Hepatocyte (in vitro differentiated cells): ENCODE measurements at regions not wholly inside any gene's neighbourhood (a gene's known extent, or its start where the extent isn't known, plus 50 kb on each side); places are given as distances from the start of the nearest gene placed in this dataset.

Experiments
- DNase-seq: peaks from one replicate; pipeline ENCODE4 v3.0.0-alpha.2; 2016; ENCODE audit warnings: low spot score
- H2AFZ ChIP-seq: fragments of 200-600 bp; sonication (generic); 2 replicates; pipeline ENCODE4 v1.6.0; 2016; ENCODE audit warnings: antibody characterized with exemption, mild to moderate bottlenecking
- H3K27ac ChIP-seq: fragments of 200-600 bp; sonication (generic); 2 replicates; pipeline ENCODE4 v1.5.1; 2016; ENCODE audit warnings: mild to moderate bottlenecking
- H3K27me3 ChIP-seq: fragments of 200-600 bp; sonication (generic); 2 replicates; pipeline ENCODE4 v1.6.1; 2016
- H3K36me3 ChIP-seq: fragments of 200-600 bp; sonication (generic); replicated peaks from 2 replicates; pipeline ENCODE4 v1.5.1; 2016; ENCODE audit warnings: low read depth; ENCODE audit not compliant: insufficient read depth
- H3K4me1 ChIP-seq: fragments of 200-600 bp; sonication (generic); 2 replicates; pipeline ENCODE4 v1.5.1; 2016; ENCODE audit warnings: mild to moderate bottlenecking, moderate library complexity; ENCODE audit not compliant: insufficient read depth
- H3K4me2 ChIP-seq: fragments of 200-600 bp; sonication (generic); 2 replicates; pipeline ENCODE4 v1.6.0; 2016
- H3K4me3 ChIP-seq: fragments of 200-600 bp; sonication (generic); 2 replicates; pipeline ENCODE4 v1.5.1; 2016; ENCODE audit warnings: mild to moderate bottlenecking
- H3K79me2 ChIP-seq: fragments of 200-600 bp; sonication (generic); 2 replicates; pipeline ENCODE4 v1.6.0; 2017; ENCODE audit warnings: mild to moderate bottlenecking
- H3K9me2 ChIP-seq: fragments of 200-600 bp; sonication (generic); replicated peaks from 2 replicates; pipeline ENCODE4 v1.6.0; 2017; ENCODE audit warnings: mild to moderate bottlenecking; ENCODE audit not compliant: insufficient read depth
- H3K9me3 ChIP-seq: fragments of 200-600 bp; sonication (generic); 2 replicates; pipeline ENCODE4 v1.5.1; 2016; ENCODE audit warnings: low read depth, mild to moderate bottlenecking
- H4K20me1 ChIP-seq: fragments of 200-600 bp; sonication (generic); 2 replicates; pipeline ENCODE4 v1.6.0; 2016; ENCODE audit warnings: mild to moderate bottlenecking; ENCODE audit not compliant: insufficient read depth, poor library complexity, severe bottlenecking
- EZH2 ChIP-seq: fragments of 200-600 bp; sonication (generic); IDR thresholded peaks from 2 replicates; pipeline ENCODE4 v1.6.1; 2016; ENCODE audit warnings: antibody characterized with exemption, mild to moderate bottlenecking, borderline replicate concordance
- EZH2phosphoT487 ChIP-seq: fragments of 200-600 bp; sonication (generic); IDR thresholded peaks from one replicate; pipeline ENCODE4 v1.6.1; 2018; ENCODE audit warnings: antibody characterized with exemption, mild to moderate bottlenecking, low read depth, moderate library complexity; ENCODE audit not compliant: unreplicated experiment, severe bottlenecking
- WGBS: methylation state at CpG from one replicate; pipeline ENCODE4 v1.1.6; 2016; ENCODE audit warnings: low lambda C conversion rate; ENCODE audit errors: missing lambda C conversion rate; 5-methylcytosine and 5-hydroxymethylcytosine counted together
- TF ChIP-seq, protein P1 (sequence below): fragments of 200-600 bp; sonication (generic); IDR thresholded peaks from 2 replicates; pipeline ENCODE4 v1.5.1; 2016; ENCODE audit warnings: antibody characterized with exemption, mild to moderate bottlenecking; ENCODE audit not compliant: poor library complexity

- TF ChIP-seq, protein P1, sequence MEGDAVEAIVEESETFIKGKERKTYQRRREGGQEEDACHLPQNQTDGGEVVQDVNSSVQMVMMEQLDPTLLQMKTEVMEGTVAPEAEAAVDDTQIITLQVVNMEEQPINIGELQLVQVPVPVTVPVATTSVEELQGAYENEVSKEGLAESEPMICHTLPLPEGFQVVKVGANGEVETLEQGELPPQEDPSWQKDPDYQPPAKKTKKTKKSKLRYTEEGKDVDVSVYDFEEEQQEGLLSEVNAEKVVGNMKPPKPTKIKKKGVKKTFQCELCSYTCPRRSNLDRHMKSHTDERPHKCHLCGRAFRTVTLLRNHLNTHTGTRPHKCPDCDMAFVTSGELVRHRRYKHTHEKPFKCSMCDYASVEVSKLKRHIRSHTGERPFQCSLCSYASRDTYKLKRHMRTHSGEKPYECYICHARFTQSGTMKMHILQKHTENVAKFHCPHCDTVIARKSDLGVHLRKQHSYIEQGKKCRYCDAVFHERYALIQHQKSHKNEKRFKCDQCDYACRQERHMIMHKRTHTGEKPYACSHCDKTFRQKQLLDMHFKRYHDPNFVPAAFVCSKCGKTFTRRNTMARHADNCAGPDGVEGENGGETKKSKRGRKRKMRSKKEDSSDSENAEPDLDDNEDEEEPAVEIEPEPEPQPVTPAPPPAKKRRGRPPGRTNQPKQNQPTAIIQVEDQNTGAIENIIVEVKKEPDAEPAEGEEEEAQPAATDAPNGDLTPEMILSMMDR, result no peak
- TF ChIP-seq EZH2, result no peak
- no peak for TF ChIP-seq EZH2phosphoT487
- H3K27me3 ChIP-seq, result no peaks in the 10 kb centered on the region
- no peaks in the 10 kb centered on the region for H3K36me3 ChIP-seq
- 76% methylated on average over 5 of the region's 5 CpGs for WGBS
- H3K9me2 ChIP-seq, result no peaks in the 10 kb centered on the region
- no peak for DNase-seq
- no peaks in the 10 kb centered on the region for H3K9me3 ChIP-seq
- H3K27ac ChIP-seq, result no peak overlapping the region
- peaks cover 4% of the 10 kb centered on the region for H3K4me1 ChIP-seq
- H2AFZ ChIP-seq, result no peak overlapping the region
- no peak overlapping the region for H3K4me3 ChIP-seq
- no peaks in the 10 kb centered on the region for H3K79me2 ChIP-seq
- no peak overlapping the region for H3K4me2 ChIP-seq
- H4K20me1 ChIP-seq, result no peaks in the 10 kb centered on the region
Observed at GRCh38 chr4:163590619-163591264, 96.3 kb downstream of the TMA16 start.

- H3K9me2 ChIP-seq, result no peaks in the 10 kb centered on the region
Observed at GRCh38 chr4:163591614-163592020, 97.1 kb downstream of the TMA16 start.

GRCh38 chr4:163592212-163592611 lies 97.7 kb downstream of the TMA16 start:
- no peaks in the 10 kb centered on the region for H4K20me1 ChIP-seq
- H3K27ac ChIP-seq, result no peak overlapping the region
- H3K4me2 ChIP-seq, result no peak overlapping the region
- H3K4me1 ChIP-seq, result peaks cover 4% of the 10 kb centered on the region
- H3K27me3 ChIP-seq, result no peaks in the 10 kb centered on the region
- WGBS, result 70% methylated on average over 2 of the region's 2 CpGs
- no peak for TF ChIP-seq EZH2phosphoT487
- TF ChIP-seq, protein P1, result no peak
- no peak for TF ChIP-seq EZH2
- H3K36me3 ChIP-seq, result no peaks in the 10 kb centered on the region
- no peaks in the 10 kb centered on the region for H3K9me2 ChIP-seq
- no peak for DNase-seq
- H2AFZ ChIP-seq, result no peak overlapping the region
- no peaks in the 10 kb centered on the region for H3K9me3 ChIP-seq
- H3K4me3 ChIP-seq, result no peak overlapping the region
- H3K79me2 ChIP-seq, result no peaks in the 10 kb centered on the region

More at GRCh38 chr4:163591614-163592020, 97.1 kb downstream of the TMA16 start:
- no peak for DNase-seq
- Histone ChIP-seq H3K9me3 (no peaks in the 10 kb centered on the region), H2AFZ (no peak overlapping the region), H3K4me2 (no peak overlapping the region), H3K27ac (no peak overlapping the region), H3K36me3 (no peaks in the 10 kb centered on the region), H4K20me1 (no peaks in the 10 kb centered on the region), H3K4me3 (no peak overlapping the region), H3K27me3 (no peaks in the 10 kb centered on the region), H3K4me1 (peaks cover 4% of the 10 kb centered on the region), H3K79me2 (no peaks in the 10 kb centered on the region)
- WGBS, result 67% methylated on average over 1 of the region's 1 CpG
- no peak for TF ChIP-seq EZH2
- no peak for TF ChIP-seq EZH2phosphoT487
- TF ChIP-seq, protein P1, result no peak
